Naive thymus-derived CD4-positive, alpha-beta T cell (primary cell): ENCODE measurements at regions not wholly inside any gene's neighbourhood (a gene's known extent, or its start where the extent isn't known, plus 50 kb on each side); places are given as distances from the start of the nearest gene placed in this dataset.

Experiments
- ATAC-seq: fragments of 150-1000 bp; cut with Tn5 transposase; 2 replicates; pipeline ENCODE4 v1.10.0; 2021; ENCODE audit warnings: mild to moderate bottlenecking, moderate library complexity
- CTCF ChIA-PET: fragments of 350-600 bp; sonication (Branson Sonifier 250); formaldehyde crosslinking; loops from one replicate; lab custom pipeline; 2021; ENCODE audit warnings: antibody characterized with exemption; lab: Charles Lee
- POLR2A ChIA-PET: fragments of 350-600 bp; sonication (Branson Sonifier 250); formaldehyde crosslinking; loops from one replicate; lab custom pipeline; 2021; ENCODE audit warnings: antibody characterized with exemption, inconsistent platforms; lab: Charles Lee
- DNase-seq, 9 donors: peaks; one replicate each; pipeline versions ENCODE4 v3.0.0 to v3.0.0-alpha.2; 2020 to 2022; ENCODE audit warnings: mixed read lengths in 1 of 9
- H3K27ac ChIP-seq: one replicate; pipeline ENCODE4 v1.7.0; 2013; ENCODE audit warnings: mild to moderate bottlenecking, low read depth, low read length, moderate library complexity
- H3K27me3 ChIP-seq, 2 donors: one replicate each; pipeline ENCODE4 v1.7.0; 2013; ENCODE audit warnings: low read length in 2 of 2, mild to moderate bottlenecking in 2 of 2, moderate library complexity in 2 of 2; ENCODE audit not compliant: control insufficient read depth in 2 of 2, insufficient read depth in 2 of 2
- H3K36me3 ChIP-seq, 3 experiments: 1 replicate in 2 of 3; 2 replicates in 1 of 3; pipeline ENCODE4 v1.7.0; 2013; ENCODE audit warnings: low read length in 3 of 3, mild to moderate bottlenecking in 3 of 3, moderate library complexity in 1 of 3; ENCODE audit not compliant: insufficient read depth in 3 of 3, control insufficient read depth in 2 of 3
- H3K4me1 ChIP-seq, 2 donors: one replicate each; pipeline ENCODE4 v1.7.0; 2013; ENCODE audit warnings: low read length in 2 of 2, mild to moderate bottlenecking in 2 of 2, moderate library complexity in 1 of 2; ENCODE audit not compliant: control insufficient read depth in 2 of 2, insufficient read depth in 2 of 2
- H3K4me3 ChIP-seq: 2 replicates; pipeline ENCODE4 v1.7.0; 2013; ENCODE audit warnings: mild to moderate bottlenecking, low read length
- H3K9me3 ChIP-seq, 3 experiments: 1 replicate in 2 of 3; 2 replicates in 1 of 3; pipeline ENCODE4 v1.7.0; 2013; ENCODE audit warnings: low read length in 3 of 3; ENCODE audit not compliant: control insufficient read depth in 2 of 3
- H3K27ac Mint-ChIP-seq, 9 donors: one replicate each; pipeline ENCODE4 v1.8.0; 2020 to 2022; ENCODE audit warnings: mixed read lengths in 9 of 9, mild to moderate bottlenecking in 8 of 9, moderate library complexity in 5 of 9, inconsistent platforms in 2 of 9
- H3K27me3 Mint-ChIP-seq, 5 donors: one replicate each; pipeline ENCODE4 v1.8.0; 2021 to 2022; ENCODE audit warnings: mixed read lengths in 5 of 5, mild to moderate bottlenecking in 1 of 5
- H3K36me3 Mint-ChIP-seq, 5 donors: one replicate each; pipeline ENCODE4 v1.8.0; 2020 to 2022; ENCODE audit warnings: mixed read lengths in 5 of 5, mild to moderate bottlenecking in 3 of 5, inconsistent platforms in 1 of 5
- H3K4me1 Mint-ChIP-seq, 7 donors: one replicate each; pipeline ENCODE4 v1.8.0; 2020 to 2022; ENCODE audit warnings: mixed read lengths in 7 of 7, mild to moderate bottlenecking in 3 of 7, inconsistent platforms in 1 of 7
- H3K4me3 Mint-ChIP-seq, 10 donors: one replicate each; pipeline ENCODE4 v1.8.0; 2020 to 2022; ENCODE audit warnings: mild to moderate bottlenecking in 10 of 10, mixed read lengths in 10 of 10, moderate library complexity in 6 of 10, inconsistent platforms in 2 of 10
- H3K9me3 Mint-ChIP-seq, 11 donors: one replicate each; pipeline ENCODE4 v1.8.0; 2020 to 2022; ENCODE audit warnings: mixed read lengths in 11 of 11, mild to moderate bottlenecking in 4 of 11, inconsistent platforms in 1 of 11, moderate library complexity in 1 of 11
- intact Hi-C, 2 donors: fragments of 100-400 bp; cut with micrococcal nuclease; formaldehyde crosslinking; loops; one replicate each; pipeline ENCODE4 v1.15.1; 2023

DNA sequence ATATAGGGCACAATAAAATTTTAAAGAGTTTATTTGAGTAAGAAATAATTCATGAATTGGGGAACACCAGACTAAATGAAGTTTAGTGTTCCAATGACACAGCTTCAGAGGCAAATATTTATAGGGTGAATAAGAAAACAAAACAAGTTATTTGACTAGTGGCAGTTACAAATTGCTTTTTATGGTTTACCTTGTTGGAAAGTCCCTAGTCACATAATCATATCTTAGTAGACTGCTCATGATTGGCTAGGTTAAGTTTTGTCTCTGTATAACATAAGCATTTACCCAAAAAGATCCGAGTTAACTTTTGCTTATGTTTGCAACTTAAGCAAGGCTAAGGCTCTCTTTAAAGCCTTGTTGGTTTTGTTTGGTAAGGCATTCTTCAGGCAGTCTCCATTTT, 224.7 kb upstream of the MIR17HG start:
- intact Hi-C loops: no loop called here
- no peak for ATAC-seq
- peaks cover 0 to 11% (median 5%) of the 10 kb centered on the region in 5 donors for H3K27me3 Mint-ChIP-seq
- H3K9me3 Mint-ChIP-seq: no peaks in the 10 kb centered on the region
- H3K4me1 Mint-ChIP-seq: no peaks in the 10 kb centered on the region
- no peak overlapping the region for H3K27ac Mint-ChIP-seq
- no peak for DNase-seq
- no peaks in the 10 kb centered on the region for H3K36me3 ChIP-seq
- H3K9me3 ChIP-seq: no peaks in the 10 kb centered on the region
- H3K27ac ChIP-seq: no peak overlapping the region
- ChIA-PET POLR2A (no interaction called here), CTCF (interaction anchor here (0.6 kb wide), 1 partner anchor 13 kb away, joined by 3 read pairs; no protein-coding TSS in a partner anchor)
- no peak overlapping the region for H3K4me3 Mint-ChIP-seq
- H3K36me3 Mint-ChIP-seq: no peaks in the 10 kb centered on the region
- H3K27me3 ChIP-seq: no peaks in the 10 kb centered on the region
- no peaks in the 10 kb centered on the region for H3K4me1 ChIP-seq
- no peak overlapping the region for H3K4me3 ChIP-seq

DNA sequence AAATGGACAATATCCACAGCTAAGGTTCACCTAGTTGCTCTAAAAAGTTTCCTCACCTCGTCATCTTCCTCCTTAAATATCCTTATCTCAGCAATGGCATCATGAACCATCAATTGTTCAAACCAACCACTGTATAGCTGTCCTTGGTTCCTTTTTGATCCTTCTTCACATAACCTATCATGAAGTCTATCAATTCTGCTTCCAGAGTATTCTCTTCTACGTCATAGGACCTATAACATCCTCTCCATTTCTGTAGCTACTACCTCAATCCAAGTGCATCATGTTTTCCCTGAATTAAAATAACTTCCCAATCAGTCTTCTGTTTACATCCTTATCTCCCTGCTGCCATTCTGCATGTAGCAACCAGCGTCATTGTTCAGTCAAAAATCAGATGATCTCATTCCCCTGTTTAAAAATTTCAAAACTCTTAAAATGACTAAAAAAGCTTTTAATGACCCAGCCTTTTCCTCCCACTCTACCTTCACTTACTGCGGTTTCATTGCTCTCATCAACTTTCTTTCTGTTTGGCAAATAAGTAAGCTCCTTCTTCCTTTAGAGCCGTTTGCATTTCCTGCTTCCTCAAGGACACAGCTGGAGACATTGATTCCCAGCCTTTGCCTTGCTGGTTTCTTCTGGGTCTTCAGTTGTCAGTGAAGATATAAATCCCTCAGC, 223.9 kb upstream of the MIR17HG start:
- ATAC-seq (no peak), DNase-seq (no peak)
- no peaks in the 10 kb centered on the region for H3K4me1 ChIP-seq
- no peaks in the 10 kb centered on the region for H3K9me3 ChIP-seq
- Mint-ChIP-seq H3K4me3 (no peak overlapping the region), H3K9me3 (no peaks in the 10 kb centered on the region), H3K4me1 (no peaks in the 10 kb centered on the region), H3K27ac (no peak overlapping the region), H3K27me3 (peaks cover 0 to 16% (median 5%) of the 10 kb centered on the region in 5 donors), H3K36me3 (no peaks in the 10 kb centered on the region)
- intact Hi-C loops: no loop called here
- no peak overlapping the region for H3K27ac ChIP-seq
- H3K36me3 ChIP-seq: no peaks in the 10 kb centered on the region
- POLR2A ChIA-PET: no interaction called here
- H3K4me3 ChIP-seq: no peak overlapping the region
- CTCF ChIA-PET: no interaction called here
- no peaks in the 10 kb centered on the region for H3K27me3 ChIP-seq

DNA sequence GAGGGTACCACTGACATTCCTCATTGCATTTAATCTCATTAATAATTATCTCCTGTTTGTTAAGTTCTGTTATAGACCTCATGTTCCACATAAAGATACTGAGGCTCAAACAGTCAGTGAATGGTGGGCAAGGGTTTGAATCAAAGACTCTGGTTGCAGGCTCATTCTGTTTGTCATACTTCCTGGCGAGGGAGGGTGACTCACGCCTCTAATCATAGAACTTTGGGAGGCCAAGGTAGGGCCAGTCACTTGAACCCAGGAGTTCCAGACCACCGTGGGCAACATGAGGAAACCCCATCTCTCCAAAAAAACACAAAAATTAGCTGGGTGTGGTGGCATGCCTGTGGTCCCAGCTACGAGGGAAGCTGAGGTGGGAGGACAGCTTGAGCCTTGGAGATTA, 220.7 kb upstream of the MIR17HG start:
- POLR2A ChIA-PET: no interaction called here

DNA sequence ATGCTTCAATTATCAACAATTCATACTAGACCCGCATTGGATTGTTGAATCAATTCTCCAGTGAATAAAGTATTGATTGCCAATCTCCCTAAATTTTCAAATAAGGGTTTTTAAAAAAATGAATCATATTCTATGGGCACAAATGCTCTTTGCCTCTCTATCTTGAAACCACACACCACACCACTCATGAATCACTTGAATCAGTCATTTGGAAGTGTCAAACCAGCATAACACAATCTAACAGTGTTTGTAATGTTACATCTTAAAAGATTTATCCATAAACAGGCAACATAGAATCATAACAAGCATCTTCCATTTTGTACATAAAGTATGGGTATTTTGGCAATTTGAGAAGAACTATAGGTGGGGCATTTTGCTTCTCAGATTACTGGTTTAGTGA, 219.5 kb upstream of the MIR17HG start:
- ATAC-seq: no peak
- H3K9me3 Mint-ChIP-seq: no peaks in the 10 kb centered on the region
- no peaks in the 10 kb centered on the region for H3K4me1 Mint-ChIP-seq
- H3K4me3 Mint-ChIP-seq: no peak overlapping the region
- H3K9me3 ChIP-seq: no peaks in the 10 kb centered on the region
- no peaks in the 10 kb centered on the region for H3K27me3 ChIP-seq
- H3K36me3 Mint-ChIP-seq: no peaks in the 10 kb centered on the region
- POLR2A ChIA-PET: no interaction called here
- H3K27ac ChIP-seq: no peak overlapping the region
- H3K27ac Mint-ChIP-seq: no peak overlapping the region
- H3K4me3 ChIP-seq: no peak overlapping the region
- intact Hi-C loops: no loop called here
- no peak for DNase-seq
- no peaks in the 10 kb centered on the region for H3K4me1 ChIP-seq
- CTCF ChIA-PET: no interaction called here
- H3K27me3 Mint-ChIP-seq: peaks cover 0 to 16% (median 5%) of the 10 kb centered on the region in 5 donors
- H3K36me3 ChIP-seq: no peaks in the 10 kb centered on the region

More for the DNA sequence above, 220.7 kb upstream of the MIR17HG start:
- ATAC-seq (no peak), DNase-seq (no peak)
- Mint-ChIP-seq H3K36me3 (no peaks in the 10 kb centered on the region), H3K4me3 (no peak overlapping the region), H3K9me3 (no peaks in the 10 kb centered on the region), H3K27me3 (peaks cover 0 to 16% (median 5%) of the 10 kb centered on the region in 5 donors), H3K27ac (no peak overlapping the region), H3K4me1 (no peaks in the 10 kb centered on the region)
- CTCF ChIA-PET: no interaction called here
- H3K27ac ChIP-seq: no peak overlapping the region
- H3K4me3 ChIP-seq: no peak overlapping the region
- H3K36me3 ChIP-seq: no peaks in the 10 kb centered on the region
- intact Hi-C loops: no loop called here
- no peaks in the 10 kb centered on the region for H3K4me1 ChIP-seq
- H3K27me3 ChIP-seq: no peaks in the 10 kb centered on the region
- H3K9me3 ChIP-seq: no peaks in the 10 kb centered on the region

DNA sequence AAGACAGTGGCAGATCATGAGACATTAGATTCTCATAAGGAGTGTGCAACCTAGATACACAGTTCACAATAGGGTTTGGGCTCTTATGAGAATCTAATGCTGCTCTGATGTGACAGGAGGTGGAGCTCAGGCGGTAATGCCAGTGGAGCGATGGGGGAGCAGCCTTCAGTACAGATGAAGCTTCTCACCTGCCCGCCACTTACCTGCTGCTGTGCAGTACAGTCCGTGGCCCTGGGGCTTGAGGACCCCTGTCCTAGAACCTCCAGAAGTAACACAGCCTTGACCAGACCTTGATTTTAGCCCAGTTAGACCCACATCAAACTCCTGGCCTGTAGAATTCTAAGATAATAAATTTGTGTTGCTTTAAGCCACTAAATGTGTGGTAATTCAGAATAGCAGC, 215.1 kb upstream of the MIR17HG start:
- no peak overlapping the region for H3K27ac ChIP-seq
- intact Hi-C loops: loop anchor here in 1 of 2 donors (5.0 kb wide), 1 partner anchor 115 kb away; no protein-coding TSS in a partner anchor
- DNase-seq (no peak), ATAC-seq (no peak)
- Mint-ChIP-seq H3K27ac (no peak overlapping the region), H3K4me3 (no peak overlapping the region), H3K27me3 (peaks cover 0 to 9% (median 2%) of the 10 kb centered on the region in 5 donors), H3K4me1 (peaks cover 0 to 4% (median 0%) of the 10 kb centered on the region in 7 donors), H3K36me3 (no peaks in the 10 kb centered on the region), H3K9me3 (no peaks in the 10 kb centered on the region)
- POLR2A ChIA-PET: no interaction called here
- no peaks in the 10 kb centered on the region for H3K27me3 ChIP-seq
- no peak overlapping the region for H3K4me3 ChIP-seq
- H3K9me3 ChIP-seq: no peaks in the 10 kb centered on the region
- CTCF ChIA-PET: no interaction called here
- no peaks in the 10 kb centered on the region for H3K36me3 ChIP-seq
- H3K4me1 ChIP-seq: no peaks in the 10 kb centered on the region

DNA sequence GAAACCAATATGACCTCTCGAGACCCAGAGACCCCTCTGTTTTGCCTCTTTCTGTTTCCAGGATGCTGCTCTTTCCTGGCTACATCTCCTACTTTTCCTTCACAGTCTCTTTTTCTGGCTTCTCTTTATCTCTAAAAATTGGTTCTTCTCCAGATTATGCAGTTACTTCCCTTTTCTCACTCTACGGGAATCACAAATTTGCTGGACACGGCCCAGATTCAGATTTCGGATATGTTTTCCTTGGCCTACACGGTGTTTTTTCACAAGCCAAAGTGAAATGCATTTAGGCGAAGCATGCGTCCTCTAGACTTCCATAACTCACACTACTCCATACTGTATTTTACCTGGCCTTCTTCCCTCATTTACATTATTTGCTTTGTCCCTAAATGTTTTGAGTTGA, 214.7 kb upstream of the MIR17HG start:
- no peaks in the 10 kb centered on the region for H3K4me1 ChIP-seq
- intact Hi-C loops: loop anchor here in 1 of 2 donors (5.0 kb wide), 1 partner anchor 115 kb away; no protein-coding TSS in a partner anchor
- Mint-ChIP-seq H3K4me1 (peaks cover 0 to 4% (median 0%) of the 10 kb centered on the region in 7 donors), H3K4me3 (no peak overlapping the region), H3K27me3 (peaks cover 0 to 9% (median 4%) of the 10 kb centered on the region in 5 donors), H3K9me3 (no peaks in the 10 kb centered on the region), H3K36me3 (no peaks in the 10 kb centered on the region), H3K27ac (no peak overlapping the region)
- POLR2A ChIA-PET: no interaction called here
- CTCF ChIA-PET: no interaction called here
- DNase-seq (no peak), ATAC-seq (no peak)
- no peaks in the 10 kb centered on the region for H3K9me3 ChIP-seq
- H3K4me3 ChIP-seq: no peak overlapping the region
- H3K36me3 ChIP-seq: no peaks in the 10 kb centered on the region
- H3K27me3 ChIP-seq: no peaks in the 10 kb centered on the region
- no peak overlapping the region for H3K27ac ChIP-seq
